ENCODE measurements at regions not wholly inside any gene's neighbourhood (a gene's known extent, or its start where the extent isn't known, plus 50 kb on each side); places are given as distances from the start of the nearest gene placed in this dataset.

GRCh38 chr18:28541934-28542333, 365.0 kb upstream of the CDH2 start:
- 50% methylated on average over 4 of the region's 4 CpGs for WGBS
- Histone ChIP-seq H3K9me3 (no peaks in the 10 kb centered on the region), H3K4me3 (no peak overlapping the region), H3K27ac (no peak overlapping the region), H3K36me3 (no peaks in the 10 kb centered on the region), H3K4me1 (no peaks in the 10 kb centered on the region), H3K27me3 (no peaks in the 10 kb centered on the region)
- no peak for DNase-seq (ENCODE audit: low spot score in 2 of 2)
- TF ChIP-seq, protein P1, sequence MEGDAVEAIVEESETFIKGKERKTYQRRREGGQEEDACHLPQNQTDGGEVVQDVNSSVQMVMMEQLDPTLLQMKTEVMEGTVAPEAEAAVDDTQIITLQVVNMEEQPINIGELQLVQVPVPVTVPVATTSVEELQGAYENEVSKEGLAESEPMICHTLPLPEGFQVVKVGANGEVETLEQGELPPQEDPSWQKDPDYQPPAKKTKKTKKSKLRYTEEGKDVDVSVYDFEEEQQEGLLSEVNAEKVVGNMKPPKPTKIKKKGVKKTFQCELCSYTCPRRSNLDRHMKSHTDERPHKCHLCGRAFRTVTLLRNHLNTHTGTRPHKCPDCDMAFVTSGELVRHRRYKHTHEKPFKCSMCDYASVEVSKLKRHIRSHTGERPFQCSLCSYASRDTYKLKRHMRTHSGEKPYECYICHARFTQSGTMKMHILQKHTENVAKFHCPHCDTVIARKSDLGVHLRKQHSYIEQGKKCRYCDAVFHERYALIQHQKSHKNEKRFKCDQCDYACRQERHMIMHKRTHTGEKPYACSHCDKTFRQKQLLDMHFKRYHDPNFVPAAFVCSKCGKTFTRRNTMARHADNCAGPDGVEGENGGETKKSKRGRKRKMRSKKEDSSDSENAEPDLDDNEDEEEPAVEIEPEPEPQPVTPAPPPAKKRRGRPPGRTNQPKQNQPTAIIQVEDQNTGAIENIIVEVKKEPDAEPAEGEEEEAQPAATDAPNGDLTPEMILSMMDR (IDR thresholded peaks at IDR 0.05): no peak
- TF ChIP-seq EP300 (IDR thresholded peaks at IDR 0.05) (no peak), POLR2AphosphoS5 (IDR thresholded peaks at IDR 0.05) (no peak), POLR2A (IDR thresholded peaks at IDR 0.05) (no peak)

DNA sequence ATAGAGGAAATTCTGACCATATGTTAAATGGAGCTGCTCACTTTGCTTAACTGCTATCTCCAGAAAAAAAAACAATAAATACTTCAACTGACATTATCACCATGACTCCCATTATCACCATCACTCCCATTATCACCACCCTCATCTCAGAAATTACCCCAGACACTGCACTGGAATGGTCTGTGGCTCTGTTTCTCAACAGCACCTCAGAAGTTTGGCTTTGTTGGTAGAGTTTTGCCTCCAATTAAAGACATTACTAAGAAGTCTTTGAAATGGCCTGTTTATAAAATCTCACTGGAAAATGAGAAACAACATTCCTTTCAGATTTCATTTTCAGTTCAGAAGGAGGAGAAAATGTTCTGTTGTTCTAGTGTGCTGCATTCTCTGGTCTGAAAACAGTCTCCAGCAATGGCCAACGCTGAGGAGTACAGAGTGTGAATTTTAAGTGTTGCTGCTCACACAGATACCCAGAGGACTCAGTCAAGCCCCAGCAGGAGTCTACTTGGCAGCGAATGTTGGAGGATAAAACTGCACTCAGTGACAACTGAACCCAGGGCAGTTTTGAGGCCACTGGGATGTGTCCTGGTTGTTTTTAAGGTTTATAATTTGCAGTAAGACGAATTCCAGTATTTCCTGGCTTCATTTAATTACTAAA, 364.5 kb upstream of the CDH2 start:
- Histone ChIP-seq H3K27me3 (no peaks in the 10 kb centered on the region), H3K4me1 (no peaks in the 10 kb centered on the region), H3K9me3 (no peaks in the 10 kb centered on the region), H3K27ac (no peak overlapping the region), H3K4me3 (no peak overlapping the region), H3K36me3 (no peaks in the 10 kb centered on the region)
- DNase-seq (ENCODE audit: low spot score in 2 of 2): no peak
- no peak for TF ChIP-seq EP300 (IDR thresholded peaks at IDR 0.05)
- TF ChIP-seq POLR2AphosphoS5 (IDR thresholded peaks at IDR 0.05): no peak
- no peak for TF ChIP-seq POLR2A (IDR thresholded peaks at IDR 0.05)
- 23% methylated on average over 3 of the region's 3 CpGs for WGBS

DNA sequence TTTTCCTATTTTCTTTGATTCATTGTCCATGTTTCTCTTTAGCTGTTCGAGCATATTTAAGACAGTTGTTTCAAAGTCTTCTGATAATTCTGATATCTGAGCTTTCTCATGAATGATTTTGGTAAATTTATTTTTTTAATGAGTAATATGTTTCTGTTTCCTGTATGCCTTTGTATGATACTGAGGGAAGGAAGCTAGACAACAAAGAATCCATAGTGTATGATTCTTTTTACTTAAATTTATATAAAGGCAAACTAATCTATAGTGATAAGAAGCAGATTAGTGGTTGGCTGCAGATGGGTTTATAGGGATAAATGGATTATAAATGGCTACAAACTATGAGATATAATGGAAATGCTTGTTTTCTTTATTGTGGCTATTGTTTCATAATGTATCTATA, 352.7 kb upstream of the CDH2 start:
- no peaks in the 10 kb centered on the region for H3K4me1 ChIP-seq
- H3K27me3 ChIP-seq: no peaks in the 10 kb centered on the region
- H3K27ac ChIP-seq: no peak overlapping the region
- H3K36me3 ChIP-seq: no peaks in the 10 kb centered on the region
- TF ChIP-seq POLR2AphosphoS5 (IDR thresholded peaks at IDR 0.05) (no peak), POLR2A (IDR thresholded peaks at IDR 0.05) (no peak), EP300 (IDR thresholded peaks at IDR 0.05) (no peak)
- TF ChIP-seq, protein P1 (IDR thresholded peaks at IDR 0.05): no peak
- no peak for DNase-seq (ENCODE audit: low spot score in 2 of 2)
- no peak overlapping the region for H3K4me3 ChIP-seq
- WGBS: 85% methylated on average over 1 of the region's 1 CpG
- no peaks in the 10 kb centered on the region for H3K9me3 ChIP-seq

- Histone ChIP-seq H3K27me3 (no peaks in the 10 kb centered on the region), H3K36me3 (no peaks in the 10 kb centered on the region), H3K4me3 (no peak overlapping the region), H3K9me3 (no peaks in the 10 kb centered on the region), H3K27ac (no peak overlapping the region), H3K4me1 (no peaks in the 10 kb centered on the region)
- DNase-seq (ENCODE audit: low spot score in 2 of 2): no peak
- WGBS: 90% methylated on average over 1 of the region's 1 CpG
- TF ChIP-seq POLR2AphosphoS5 (IDR thresholded peaks at IDR 0.05) (no peak), EP300 (IDR thresholded peaks at IDR 0.05) (no peak), POLR2A (IDR thresholded peaks at IDR 0.05) (no peak)
- TF ChIP-seq, protein P1 (IDR thresholded peaks at IDR 0.05): no peak
Measured at GRCh38 chr18:28526196-28526595, 349.3 kb upstream of the CDH2 start.

GRCh38 chr18:28523758-28524475, 347.0 kb upstream of the CDH2 start:
- H3K36me3 ChIP-seq: no peaks in the 10 kb centered on the region
- no peaks in the 10 kb centered on the region for H3K27me3 ChIP-seq
- H3K4me3 ChIP-seq: no peak overlapping the region
- no peak for TF ChIP-seq POLR2AphosphoS5 (IDR thresholded peaks at IDR 0.05)
- TF ChIP-seq, protein P1 (IDR thresholded peaks at IDR 0.05): no peak
- TF ChIP-seq POLR2A (IDR thresholded peaks at IDR 0.05): no peak
- no peak for TF ChIP-seq EP300 (IDR thresholded peaks at IDR 0.05)
- H3K9me3 ChIP-seq: peaks cover 4% of the 10 kb centered on the region
- DNase-seq (ENCODE audit: low spot score in 2 of 2): no peak
- WGBS: 86% methylated on average over 10 of the region's 10 CpGs
- no peaks in the 10 kb centered on the region for H3K4me1 ChIP-seq
- no peak overlapping the region for H3K27ac ChIP-seq
